Ramos (cell line): ENCODE measurements at regions not wholly inside any gene's neighbourhood (a gene's known extent, or its start where the extent isn't known, plus 50 kb on each side); places are given as distances from the start of the nearest gene placed in this dataset.

ENCODE experiments used
- in situ Hi-C: fragments of 300-500 bp; cut with MboI; formaldehyde crosslinking; loops from one replicate; pipeline ENCODE4 v1.14.3; 2022; ENCODE audit warnings: low sequenced_read_pairs; ENCODE audit not compliant: unreplicated experiment

GRCh38 chr10:128664729-128665128 lies 538.5 kb upstream of the MKI67 start:
- in situ Hi-C loops: no loop called here

GRCh38 chr10:128675405-128675804 lies 549.2 kb upstream of the MKI67 start:
- in situ Hi-C loops: no loop called here

GRCh38 chr10:128680116-128680515 lies 553.9 kb upstream of the MKI67 start:
- in situ Hi-C loops: no loop called here

GRCh38 chr10:128684215-128684614 lies 558.0 kb upstream of the MKI67 start:
- in situ Hi-C loops: no loop called here

GRCh38 chr10:128686630-128687278 lies 560.5 kb upstream of the MKI67 start:
- in situ Hi-C loops: no loop called here

- in situ Hi-C loops: no loop called here
Measured at GRCh38 chr10:128687408-128687807, 561.2 kb upstream of the MKI67 start.

- in situ Hi-C loops: no loop called here
Measured at GRCh38 chr10:128687927-128688549, 561.8 kb upstream of the MKI67 start.

DNA sequence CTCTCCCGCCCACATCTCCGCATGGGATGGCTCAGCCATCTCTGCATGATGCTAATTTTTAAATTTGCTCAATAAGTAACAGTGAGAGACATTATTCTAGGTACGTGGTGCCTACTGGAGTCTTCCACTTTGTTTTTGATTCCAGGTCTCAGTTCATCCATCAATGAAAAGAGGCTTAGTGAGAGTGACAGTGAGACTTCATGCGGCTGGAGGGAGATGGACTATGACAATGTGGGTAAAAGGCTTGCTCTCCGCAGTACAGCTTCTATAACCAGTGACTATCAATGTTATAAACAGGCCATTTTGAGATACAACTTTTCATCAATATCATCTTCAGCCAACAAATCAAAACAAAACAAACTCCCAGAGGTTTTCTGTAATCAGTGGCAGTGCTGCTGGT lies 563.4 kb upstream of the MKI67 start:
- in situ Hi-C loops: no loop called here

- in situ Hi-C loops: no loop called here
Measured at GRCh38 chr10:128693493-128694131, 567.4 kb upstream of the MKI67 start.

DNA sequence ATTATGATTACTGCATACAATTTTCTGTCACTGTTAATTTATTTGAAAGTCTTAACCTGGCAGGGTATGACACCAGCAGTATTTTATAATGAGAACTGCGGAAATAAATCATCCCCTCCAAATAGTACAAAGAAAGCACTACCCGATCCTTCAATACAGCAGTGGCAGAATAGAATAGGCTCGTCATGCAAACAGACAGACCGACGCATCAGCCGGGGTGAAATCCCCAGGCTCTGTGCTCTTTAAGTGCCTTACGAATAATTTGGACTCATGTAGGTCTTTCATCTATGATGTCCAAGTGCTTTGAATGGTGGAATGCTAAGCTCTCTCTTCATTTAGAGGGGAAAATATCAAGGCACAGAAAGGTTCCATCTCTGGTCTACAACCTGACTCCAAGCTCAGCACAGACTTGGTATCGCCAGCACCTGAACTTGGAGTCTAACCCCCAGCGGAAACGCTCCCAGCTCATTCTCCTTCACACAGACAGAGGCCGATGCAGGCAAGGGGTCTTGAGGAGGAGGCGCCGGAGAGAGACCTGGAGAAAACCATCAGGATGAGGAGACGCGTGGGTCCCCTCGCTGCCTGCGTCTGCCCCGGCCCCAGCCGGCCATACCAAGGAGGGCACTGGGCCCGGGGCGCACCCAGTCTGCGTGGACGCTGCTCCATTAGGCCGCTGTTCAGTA lies 568.1 kb upstream of the MKI67 start:
- in situ Hi-C loops: no loop called here

DNA sequence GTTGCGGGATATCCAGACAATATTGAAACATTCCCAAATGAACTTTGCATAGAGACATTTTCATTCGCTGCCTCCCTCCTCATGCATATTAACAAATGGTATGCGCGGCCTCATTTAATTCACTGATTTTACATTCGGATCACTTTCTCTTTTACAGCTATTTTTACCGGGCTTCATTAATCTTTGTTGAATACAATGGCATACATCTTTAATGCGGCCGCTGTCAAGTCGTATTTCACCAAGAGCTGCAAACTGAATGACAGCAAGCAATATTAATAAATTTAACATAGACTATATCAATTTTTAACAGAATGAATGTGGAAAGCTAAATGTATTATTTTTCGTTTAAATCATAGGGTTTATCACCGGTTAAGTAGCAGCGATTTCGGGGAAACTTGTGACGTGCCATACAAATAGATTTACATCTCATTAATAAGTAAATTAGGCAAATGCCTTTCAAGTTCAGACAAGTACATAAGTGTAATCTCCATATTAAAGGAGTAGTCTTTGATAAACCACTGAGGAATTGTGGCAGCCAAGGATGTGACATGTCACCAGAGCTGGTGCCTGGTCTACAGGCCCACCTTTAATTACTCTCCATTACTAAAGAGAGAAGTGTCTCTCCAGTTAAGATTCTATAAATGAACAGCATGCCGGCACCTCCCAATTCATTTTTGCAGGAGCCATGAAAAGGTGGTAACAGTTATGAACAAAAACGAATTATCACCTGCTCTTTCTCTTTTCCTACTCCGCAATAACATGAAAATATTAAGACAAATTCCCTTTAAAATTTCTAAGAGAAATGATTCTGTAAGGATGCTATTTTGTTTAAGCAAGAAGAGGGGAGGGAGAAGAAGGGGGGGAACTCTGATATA lies 568.9 kb upstream of the MKI67 start:
- in situ Hi-C loops: no loop called here

DNA sequence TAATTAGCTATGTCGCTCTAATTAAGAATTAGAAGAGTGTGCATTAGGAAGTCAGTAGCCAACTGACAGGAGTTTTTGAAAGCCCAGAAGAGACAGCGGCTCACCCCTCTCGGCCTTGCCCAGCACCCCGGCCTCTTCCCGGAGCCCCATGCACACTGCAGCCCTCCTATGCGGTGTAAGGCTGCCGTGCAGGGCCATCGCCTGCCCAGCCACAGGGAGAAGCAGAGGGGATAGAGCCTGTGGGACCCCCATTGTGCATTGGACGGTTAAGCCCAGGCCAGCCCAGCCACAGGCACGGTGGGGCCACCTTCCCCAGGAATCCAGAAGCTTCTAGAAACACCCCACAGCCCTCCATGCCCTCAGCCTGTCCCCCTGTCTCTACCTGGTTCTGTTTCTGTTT lies 569.7 kb upstream of the MKI67 start:
- in situ Hi-C loops: no loop called here

DNA sequence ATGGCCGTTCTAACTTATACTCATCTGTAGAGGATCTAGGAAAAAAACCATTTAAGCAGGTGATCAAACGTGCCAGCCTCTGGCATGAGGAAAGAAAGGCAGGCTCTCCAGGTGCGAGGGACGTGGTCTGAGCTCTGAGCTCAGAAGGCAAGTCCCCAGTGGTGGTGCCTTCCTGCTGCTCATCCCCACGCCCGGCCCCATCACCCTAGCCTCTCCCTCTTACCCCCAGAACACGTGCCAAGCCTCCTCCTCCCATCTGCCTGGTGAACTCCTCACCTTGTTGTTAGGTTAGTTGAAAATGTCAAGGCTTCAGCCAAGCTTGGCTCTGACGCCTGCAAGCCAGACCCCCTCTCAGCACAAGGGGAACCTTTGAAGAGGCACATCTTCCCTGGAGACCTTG lies 571.2 kb upstream of the MKI67 start:
- in situ Hi-C loops: no loop called here

DNA sequence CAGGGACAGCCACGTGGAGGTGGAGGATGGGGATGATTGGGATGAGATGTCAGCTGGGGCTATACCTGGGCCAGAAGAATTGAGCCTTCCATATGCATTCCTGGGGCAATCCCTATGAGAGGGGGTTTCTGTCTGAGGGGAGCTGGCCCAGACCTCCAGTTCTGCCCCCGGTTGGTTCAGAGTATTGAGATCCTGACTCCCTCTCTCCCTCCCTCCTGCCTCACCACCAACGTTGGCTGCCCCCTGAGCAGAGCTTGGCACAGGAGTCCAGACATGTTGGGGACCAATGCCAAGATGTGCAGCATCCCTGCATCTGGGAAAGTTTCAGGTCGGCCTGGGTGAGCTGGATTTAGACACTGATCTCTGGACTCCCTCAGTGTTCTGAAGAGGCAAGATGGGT lies 575.2 kb upstream of the MKI67 start:
- in situ Hi-C loops: no loop called here

GRCh38 chr10:128701837-128702236 lies 575.6 kb upstream of the MKI67 start:
- in situ Hi-C loops: no loop called here

DNA sequence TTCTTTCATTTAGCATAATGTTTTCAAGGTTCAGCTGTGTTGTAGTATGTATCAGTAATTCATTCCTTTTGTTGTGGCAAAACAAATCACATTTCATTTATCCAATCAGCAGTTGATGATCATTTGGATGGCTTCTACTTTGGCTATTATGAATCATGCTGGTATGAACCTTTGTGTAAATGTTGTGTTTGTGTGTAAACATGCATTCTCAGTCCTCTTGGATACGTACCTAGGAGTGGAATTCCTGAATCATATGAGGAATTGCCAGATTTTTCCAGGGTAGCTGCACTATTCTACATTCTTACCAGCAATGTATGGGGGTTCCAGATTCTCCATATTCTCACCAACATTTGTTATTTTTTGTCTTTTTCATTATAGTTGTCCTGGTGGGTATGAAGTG lies 578.5 kb upstream of the MKI67 start:
- in situ Hi-C loops: no loop called here

DNA sequence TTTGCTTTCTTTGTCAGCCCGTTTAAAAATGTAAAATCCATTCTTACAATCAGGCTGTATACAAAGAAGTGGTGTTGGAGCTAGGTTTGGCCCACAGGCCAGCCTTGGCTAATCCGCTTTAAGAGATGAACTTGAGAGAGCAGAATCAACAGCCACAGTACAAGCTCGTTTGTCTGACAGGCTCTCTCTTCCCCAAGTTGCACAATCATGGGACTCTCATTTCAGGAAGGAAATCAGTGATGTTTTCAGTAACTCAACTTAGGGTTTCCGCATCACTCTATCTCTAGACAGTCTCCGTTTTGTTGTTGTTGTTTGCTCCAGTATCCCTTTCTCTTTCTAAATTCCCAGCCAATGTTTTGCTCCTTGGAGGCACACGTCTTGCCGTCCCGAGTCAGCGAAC lies 582.0 kb upstream of the MKI67 start:
- in situ Hi-C loops: no loop called here

GRCh38 chr10:128709686-128710085 lies 583.5 kb upstream of the MKI67 start:
- in situ Hi-C loops: no loop called here

DNA sequence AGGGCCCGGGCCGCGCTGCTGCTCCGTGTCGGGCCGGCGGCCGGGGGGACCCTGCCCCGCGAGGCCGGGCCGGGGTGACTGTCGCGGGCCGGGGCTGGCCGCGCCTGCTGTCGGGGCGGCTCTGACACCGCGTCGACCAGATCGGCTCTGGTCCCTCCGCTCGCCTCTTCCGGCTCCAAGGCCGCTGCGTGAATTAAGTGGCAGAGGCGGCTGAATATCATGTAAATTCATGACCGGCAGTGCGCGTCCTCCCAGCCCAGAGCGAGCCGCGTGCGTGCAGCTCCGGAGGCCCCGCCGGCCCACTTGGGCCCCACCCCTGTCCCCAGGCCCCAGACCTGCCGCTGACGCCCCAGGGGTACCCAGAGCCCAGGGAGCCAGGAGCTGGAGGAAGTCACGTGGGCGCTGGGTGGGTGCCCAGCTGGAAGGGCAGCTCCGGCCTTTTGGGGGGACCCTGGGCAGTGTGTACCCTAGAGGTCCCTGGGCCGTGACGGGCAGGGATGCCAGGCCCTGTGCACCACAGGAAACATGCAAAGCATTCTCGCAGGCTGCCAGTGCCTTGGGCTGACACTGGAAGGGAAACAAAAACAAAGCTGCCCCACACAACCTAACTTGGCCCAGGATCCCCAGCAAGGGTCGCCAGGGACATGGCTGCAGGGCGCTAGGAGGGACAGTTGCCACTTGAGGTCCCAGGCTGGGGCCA lies 584.0 kb upstream of the MKI67 start:
- in situ Hi-C loops: no loop called here

DNA sequence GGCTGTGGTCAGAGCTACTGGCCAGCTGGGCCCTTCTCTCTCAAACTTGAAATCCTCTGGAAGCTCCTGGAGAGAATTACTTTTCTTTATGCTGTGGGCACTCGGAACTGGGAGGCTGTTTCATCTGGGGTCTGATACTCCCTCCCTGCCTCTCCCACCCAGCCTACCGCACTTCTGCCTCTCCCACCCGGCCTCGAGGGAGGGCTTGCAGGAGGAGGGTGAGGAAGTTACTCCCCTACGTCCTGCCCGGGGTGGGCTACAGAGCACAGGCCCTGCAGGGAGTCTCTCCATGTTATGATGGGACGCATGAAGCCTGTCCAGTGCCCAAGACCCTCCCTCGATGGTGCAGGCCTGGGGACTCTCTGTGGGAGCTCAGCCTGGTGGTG lies 584.6 kb upstream of the MKI67 start:
- in situ Hi-C loops: no loop called here
